Endometrium (tissue), 2 donors: ENCODE measurements at regions not wholly inside any gene's neighbourhood (a gene's known extent, or its start where the extent isn't known, plus 50 kb on each side); places are given as distances from the start of the nearest gene placed in this dataset.

Experiments
- FAIRE-seq: peaks from 2 replicates; lab custom pipeline; 2012; peaks lifted over from hg19 to GRCh38; lab: Jason Lieb, UNC
- donor health status: control.
- donor health status: control.

DNA sequence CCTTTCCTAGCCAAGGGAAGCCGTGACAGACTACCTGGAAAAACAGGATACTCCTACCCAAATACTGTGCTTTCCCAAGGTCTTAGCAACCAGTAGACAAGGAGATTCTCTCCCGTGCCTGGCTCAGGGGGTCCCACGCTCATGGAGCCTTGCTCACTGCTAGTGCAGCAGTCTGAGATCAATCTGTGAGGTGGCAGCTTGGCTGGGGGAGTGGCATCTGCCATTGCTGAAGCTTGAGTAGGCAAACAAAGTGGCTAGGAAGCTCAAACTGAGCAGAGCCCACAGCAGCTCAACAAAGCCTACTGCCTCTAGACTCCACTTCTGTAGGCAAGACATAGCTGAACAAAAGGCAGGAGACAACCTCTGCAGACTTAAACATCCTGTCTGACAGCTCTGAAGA lies 177.1 kb downstream of the PARM1 start:
- no peak for FAIRE-seq

DNA sequence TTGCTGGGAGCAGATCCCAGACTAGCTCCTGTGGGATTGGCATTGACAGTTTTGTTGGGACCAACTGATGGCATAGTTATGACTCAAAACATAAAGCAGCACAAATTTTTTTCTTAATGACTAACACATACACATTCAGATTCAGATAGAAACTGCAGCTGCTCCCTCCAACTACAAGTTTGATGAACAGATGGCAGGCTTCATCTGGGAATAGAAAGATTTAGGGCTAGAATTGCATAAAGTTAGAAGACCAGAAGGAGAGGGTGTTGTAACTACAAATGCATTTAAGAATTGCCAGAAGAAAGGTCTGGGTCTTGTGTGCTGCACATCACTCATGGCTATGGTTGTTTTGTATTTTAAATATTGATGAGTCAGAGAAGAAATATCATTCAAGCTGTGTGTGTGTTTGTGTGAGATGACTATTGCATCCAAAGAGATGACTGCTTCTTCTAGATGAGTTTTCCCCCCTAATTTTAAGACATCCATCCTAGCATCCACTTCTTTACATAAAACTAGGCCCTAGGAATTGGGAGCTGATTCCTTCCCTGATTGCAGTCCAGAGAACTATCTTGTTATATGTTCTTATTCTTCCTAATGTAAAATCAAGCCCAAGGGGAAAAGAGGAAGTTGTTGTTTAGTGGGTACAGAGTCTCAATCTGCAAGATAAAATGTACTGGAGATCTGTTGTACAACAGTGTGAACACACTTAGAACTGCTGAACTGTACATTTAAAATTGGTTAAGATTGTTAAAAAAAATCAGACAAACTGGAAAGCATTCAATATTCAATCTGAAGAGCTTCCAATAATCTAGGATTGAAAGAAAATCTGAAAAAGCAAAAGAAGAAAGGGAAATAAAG lies 175.1 kb downstream of the PARM1 start:
- no peak for FAIRE-seq

DNA sequence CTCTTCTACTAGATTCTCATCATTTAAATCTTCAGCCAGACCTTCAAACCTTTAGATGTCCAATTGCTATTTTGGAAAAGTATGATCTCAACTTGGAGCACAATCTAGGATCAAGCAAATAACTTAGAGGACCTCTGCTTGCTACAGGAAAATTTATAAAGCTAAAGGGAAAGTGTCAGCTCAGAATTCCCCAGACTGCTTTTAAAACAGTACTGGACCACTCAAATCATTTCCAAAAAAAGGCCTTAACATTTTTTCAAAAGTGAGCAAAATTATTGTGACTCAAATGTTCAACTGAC lies 169.8 kb downstream of the PARM1 start:
- FAIRE-seq = no peak

DNA sequence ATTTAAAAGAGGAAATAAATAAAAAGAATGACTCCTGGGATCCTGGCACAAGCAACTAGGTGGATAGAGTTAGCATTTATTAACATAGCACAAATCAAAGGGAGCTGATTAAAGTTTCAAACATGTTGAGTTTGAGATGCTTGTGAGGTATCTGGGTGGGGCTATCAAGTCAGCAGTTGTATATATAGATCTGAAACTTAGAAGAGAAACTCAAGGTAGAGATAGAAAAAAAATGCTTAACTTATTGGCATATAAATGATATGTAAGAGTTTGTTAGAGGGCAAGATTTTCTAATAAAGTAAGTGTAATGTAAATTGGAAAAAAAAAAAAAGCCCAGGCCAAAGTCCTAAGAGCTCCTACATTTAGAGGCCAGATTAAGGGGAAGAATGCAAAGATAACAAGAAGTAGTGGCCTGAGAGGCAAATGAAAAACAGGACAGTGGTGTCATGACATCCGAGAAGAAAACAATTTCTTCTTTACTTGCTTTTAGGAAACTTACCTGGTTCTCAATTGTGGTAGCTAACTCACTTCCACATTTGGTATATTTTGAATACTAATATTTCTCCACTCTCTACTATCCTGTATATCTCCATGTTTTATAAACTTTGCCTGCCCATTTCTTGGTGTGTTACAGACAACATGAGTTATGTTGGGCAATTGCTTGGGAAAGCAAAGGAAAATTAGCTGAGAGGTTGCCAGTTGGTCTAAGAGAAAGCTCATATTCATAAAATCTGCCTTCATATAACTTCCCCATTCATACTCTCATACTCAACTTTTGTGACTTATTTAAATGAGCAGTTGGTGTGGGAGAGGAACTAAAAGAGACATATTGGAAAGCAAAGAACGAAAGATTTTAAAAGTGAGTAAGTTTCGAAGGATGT lies 169.2 kb downstream of the PARM1 start:
- no peak for FAIRE-seq
